Neuronal stem cell (in vitro differentiated cells): ENCODE measurements at regions not wholly inside any gene's neighbourhood (a gene's known extent, or its start where the extent isn't known, plus 50 kb on each side); places are given as distances from the start of the nearest gene placed in this dataset.
"Not testable (repeated sequence)": the region's sequence is repeated elsewhere in the genome, so short reads cannot be mapped to it uniquely, and the experiment has no call there.

Source experiments
- DNase-seq: peaks from one replicate; pipeline ENCODE4 v3.0.0-alpha.2; 2013; ENCODE audit warnings: low spot score
- H2AFZ ChIP-seq: one replicate; pipeline ENCODE4 v1.6.1; 2013; ENCODE audit warnings: mild to moderate bottlenecking, low read length, inconsistent platforms
- H2AK5ac ChIP-seq: 2 replicates; pipeline ENCODE4 v1.6.1; 2013; ENCODE audit warnings: low read depth, mild to moderate bottlenecking, inconsistent platforms, low read length, moderate library complexity, mixed read lengths
- H2BK120ac ChIP-seq: 2 replicates; pipeline ENCODE4 v1.6.1; 2013; ENCODE audit warnings: low read depth, mild to moderate bottlenecking, inconsistent platforms, low read length, moderate library complexity, mixed read lengths
- H2BK12ac ChIP-seq: one replicate; pipeline ENCODE4 v1.6.1; 2013; ENCODE audit warnings: low read length, inconsistent platforms
- H2BK15ac ChIP-seq: 2 replicates; pipeline ENCODE4 v1.6.1; 2013; ENCODE audit warnings: mild to moderate bottlenecking, low read length, inconsistent platforms, mixed read lengths
- H2BK5ac ChIP-seq: one replicate; pipeline ENCODE4 v1.6.1; 2013; ENCODE audit warnings: inconsistent platforms, mild to moderate bottlenecking, low read length, moderate library complexity
- H3K14ac ChIP-seq: one replicate; pipeline ENCODE4 v1.6.1; 2013; ENCODE audit warnings: low read length, inconsistent platforms
- H3K18ac ChIP-seq: 2 replicates; pipeline ENCODE4 v1.6.1; 2013; ENCODE audit warnings: low read length, inconsistent platforms
- H3K23ac ChIP-seq: 2 replicates; pipeline ENCODE4 v1.6.1; 2013; ENCODE audit warnings: low read depth, mild to moderate bottlenecking, mixed read lengths, low read length, inconsistent platforms; ENCODE audit not compliant: poor library complexity
- H3K27ac ChIP-seq: replicated peaks from 3 replicates; pipeline ENCODE4 v1.5.1; 2013; ENCODE audit warnings: low read length, inconsistent platforms
- H3K27me3 ChIP-seq, 3 experiments: 2 replicates each; pipeline ENCODE4 v1.6.1; 2013; ENCODE audit warnings: low read length in 3 of 3, mild to moderate bottlenecking in 2 of 3, inconsistent platforms in 1 of 3, low read depth in 1 of 3, mixed read lengths in 1 of 3, moderate library complexity in 1 of 3; ENCODE audit not compliant: control insufficient read depth in 3 of 3, insufficient read depth in 3 of 3
- H3K36me3 ChIP-seq, 2 donors: replicated peaks in 1 of 2; 2 replicates each; pipeline ENCODE4 v1.6.1; 2013; ENCODE audit warnings: low read length in 2 of 2; ENCODE audit not compliant: control insufficient read depth in 2 of 2, insufficient read depth in 2 of 2
- H3K4ac ChIP-seq: 2 replicates; pipeline ENCODE4 v1.6.1; 2013; ENCODE audit warnings: inconsistent platforms, mild to moderate bottlenecking, low read length, moderate library complexity
- H3K4me1 ChIP-seq, 2 donors: 1 replicate in 1 of 2; 2 replicates in 1 of 2; pipeline ENCODE4 v1.6.1; 2013; ENCODE audit warnings: low read length in 2 of 2, low read depth in 1 of 2; ENCODE audit not compliant: control insufficient read depth in 2 of 2, insufficient read depth in 1 of 2
- H3K4me2 ChIP-seq: one replicate; pipeline ENCODE4 v1.6.1; 2013; ENCODE audit warnings: mild to moderate bottlenecking, low read length, inconsistent platforms; ENCODE audit not compliant: insufficient read depth, poor library complexity, severe bottlenecking
- H3K4me3 ChIP-seq, 2 donors: 2 replicates each; pipeline ENCODE4 v1.5.1; 2013; ENCODE audit warnings: low read length in 2 of 2, mild to moderate bottlenecking in 2 of 2, inconsistent platforms in 1 of 2, moderate library complexity in 1 of 2
- H3K79me1 ChIP-seq: one replicate; pipeline ENCODE4 v1.6.1; 2013; ENCODE audit warnings: low read depth, mild to moderate bottlenecking, inconsistent platforms, low read length, moderate library complexity
- H3K9ac ChIP-seq: one replicate; pipeline ENCODE4 v1.6.1; 2013; ENCODE audit warnings: mild to moderate bottlenecking, low read depth, low read length, inconsistent platforms; ENCODE audit not compliant: poor library complexity
- H3K9me3 ChIP-seq, 2 donors: replicated peaks in 1 of 2; 2 replicates each; pipeline versions ENCODE3 to v1.6.1; 2013; ENCODE audit warnings: low read length in 2 of 2, mild to moderate bottlenecking in 2 of 2, inconsistent platforms in 1 of 2, low read depth in 1 of 2, mixed read lengths in 1 of 2, moderate library complexity in 1 of 2; ENCODE audit not compliant: control insufficient read depth in 2 of 2, insufficient read depth in 1 of 2
- H4K8ac ChIP-seq: one replicate; pipeline ENCODE4 v1.6.1; 2013; ENCODE audit warnings: low read depth, mild to moderate bottlenecking, inconsistent platforms, low read length, moderate library complexity
- H4K91ac ChIP-seq: one replicate; pipeline ENCODE4 v1.6.1; 2013; ENCODE audit warnings: low read length, low read depth, mild to moderate bottlenecking, inconsistent platforms; ENCODE audit not compliant: poor library complexity
- WGBS, 2 donors: extraction: QIAGEN DNeasy Blood & Tissue Kit; methylation state at CpG; one replicate each; pipeline ENCODE4 v1.1.7; 2013; ENCODE audit warnings: missing lambda C conversion rate in 2 of 2, mixed read lengths in 1 of 2; ENCODE audit not compliant: insufficient read length in 2 of 2, insufficient replicate concordance in 1 of 2; ENCODE audit errors: extremely low coverage in 2 of 2; 5-methylcytosine and 5-hydroxymethylcytosine counted together

GRCh38 chr5:152477536-152477935 lies 72.5 kb upstream of the NMUR2 start:
- DNase-seq: no peak
- no peak overlapping the region for H2AK5ac ChIP-seq
- no peak overlapping the region for H3K4me2 ChIP-seq
- H4K91ac ChIP-seq: no peak overlapping the region
- no peaks in the 10 kb centered on the region for H3K4me1 ChIP-seq
- H2BK12ac ChIP-seq: no peak overlapping the region
- no peaks in the 10 kb centered on the region for H3K36me3 ChIP-seq
- H3K14ac ChIP-seq: no peak overlapping the region
- no peak overlapping the region for H3K23ac ChIP-seq
- H3K27me3 ChIP-seq: no peaks in the 10 kb centered on the region
- H3K79me1 ChIP-seq: no peaks in the 10 kb centered on the region
- no peak overlapping the region for H4K8ac ChIP-seq
- H3K4ac ChIP-seq: no peak overlapping the region
- no peak overlapping the region for H2AFZ ChIP-seq
- H3K4me3 ChIP-seq: no peak overlapping the region
- no peak overlapping the region for H3K27ac ChIP-seq
- no peak overlapping the region for H2BK120ac ChIP-seq
- H3K18ac ChIP-seq: no peak overlapping the region
- no peaks in the 10 kb centered on the region for H3K9me3 ChIP-seq
- H2BK5ac ChIP-seq: no peak overlapping the region
- no CpG with 5 or more reads among the region's 2 CpGs for WGBS, 2 donors
- H3K9ac ChIP-seq: no peak overlapping the region
- H2BK15ac ChIP-seq: no peak overlapping the region

- H2AFZ ChIP-seq, H2AK5ac ChIP-seq, H3K4me3 ChIP-seq, H3K9me3 ChIP-seq, H3K14ac ChIP-seq, H2BK120ac ChIP-seq, H3K9ac ChIP-seq, H3K27me3 ChIP-seq, H3K23ac ChIP-seq, H2BK12ac ChIP-seq, H2BK15ac ChIP-seq, H4K91ac ChIP-seq, H4K8ac ChIP-seq, H3K27ac ChIP-seq, DNase-seq, H3K4me2 ChIP-seq, H3K79me1 ChIP-seq, H2BK5ac ChIP-seq, H3K36me3 ChIP-seq, H3K4me1 ChIP-seq, H3K18ac ChIP-seq, H3K4ac ChIP-seq: not testable (repeated sequence)
- WGBS, 2 donors: no CpG with 5 or more reads among the region's 35 CpGs
Measured at GRCh38 chr5:152479866-152480265, 74.8 kb upstream of the NMUR2 start.

- not testable (repeated sequence) for H2BK120ac ChIP-seq, H2AFZ ChIP-seq, H3K9me3 ChIP-seq, H4K91ac ChIP-seq, H3K23ac ChIP-seq, H3K9ac ChIP-seq, H3K4me2 ChIP-seq, H2AK5ac ChIP-seq, H2BK12ac ChIP-seq, H4K8ac ChIP-seq, H3K4ac ChIP-seq, H3K4me3 ChIP-seq, H3K36me3 ChIP-seq, H3K27me3 ChIP-seq, H3K79me1 ChIP-seq, H3K27ac ChIP-seq, DNase-seq, H3K14ac ChIP-seq, H2BK15ac ChIP-seq, H3K4me1 ChIP-seq, H3K18ac ChIP-seq, H2BK5ac ChIP-seq
- no CpG with 5 or more reads among the region's 12 CpGs for WGBS, 2 donors
Measured at GRCh38 chr5:152480677-152481076, 75.6 kb upstream of the NMUR2 start.

- no peak overlapping the region for H2AFZ ChIP-seq
- no peaks in the 10 kb centered on the region for H3K27me3 ChIP-seq
- no peak overlapping the region for H3K9ac ChIP-seq
- H2BK12ac ChIP-seq: no peak overlapping the region
- no peak overlapping the region for H2BK5ac ChIP-seq
- no peak overlapping the region for H4K8ac ChIP-seq
- H3K27ac ChIP-seq: no peak overlapping the region
- H3K23ac ChIP-seq: no peak overlapping the region
- H3K4me1 ChIP-seq: no peaks in the 10 kb centered on the region
- no peak overlapping the region for H3K4ac ChIP-seq
- H2AK5ac ChIP-seq: no peak overlapping the region
- WGBS, 2 donors: no CpG with 5 or more reads among the region's 5 CpGs
- H3K36me3 ChIP-seq: no peaks in the 10 kb centered on the region
- no peak overlapping the region for H3K4me3 ChIP-seq
- H4K91ac ChIP-seq: no peak overlapping the region
- H3K4me2 ChIP-seq: no peak overlapping the region
- no peak overlapping the region for H3K14ac ChIP-seq
- DNase-seq: no peak
- H3K18ac ChIP-seq: no peak overlapping the region
- no peak overlapping the region for H2BK15ac ChIP-seq
- H3K9me3 ChIP-seq: no peaks in the 10 kb centered on the region
- no peak overlapping the region for H2BK120ac ChIP-seq
- no peaks in the 10 kb centered on the region for H3K79me1 ChIP-seq
Measured at GRCh38 chr5:152487130-152487529, 82.1 kb upstream of the NMUR2 start.
